ENCODE measurements at regions not wholly inside any gene's neighbourhood (a gene's known extent, or its start where the extent isn't known, plus 50 kb on each side); places are given as distances from the start of the nearest gene placed in this dataset.

GRCh38 chr6:41476401-41476800 lies 69.8 kb upstream of the FOXP4 start (continued):
- TF ChIP-seq ZFP3 (CRISPR knock-in tag; IDR thresholded peaks at IDR 0.05), result no peak
- no peak for TF ChIP-seq PATZ1 (CRISPR knock-in tag; IDR thresholded peaks at IDR 0.05; ENCODE audit: borderline replicate concordance)
- no peak for TF ChIP-seq SNAI2 (CRISPR knock-in tag; IDR thresholded peaks at IDR 0.05)
- no peak for TF ChIP-seq ISL1 (CRISPR knock-in tag; IDR thresholded peaks at IDR 0.05)
- no peak for TF ChIP-seq ZNF70 (CRISPR knock-in tag; IDR thresholded peaks at IDR 0.05)

GRCh38 chr6:41477572-41477971 lies 68.6 kb upstream of the FOXP4 start:
- ATAC-seq, result no peak
- no peak for TF ChIP-seq CREB5 (CRISPR knock-in tag; IDR thresholded peaks at IDR 0.05; ENCODE audit: low read depth)
- TF ChIP-seq ISL1 (CRISPR knock-in tag; IDR thresholded peaks at IDR 0.05), result no peak
- TF ChIP-seq GLIS3 (CRISPR knock-in tag; IDR thresholded peaks at IDR 0.05), result no peak
- TF ChIP-seq ZC3H10 (CRISPR knock-in tag; IDR thresholded peaks at IDR 0.05), result no peak
- no peak for TF ChIP-seq ZNF8 (CRISPR knock-in tag; IDR thresholded peaks at IDR 0.05)
- no peak for TF ChIP-seq PPARA (CRISPR knock-in tag; IDR thresholded peaks at IDR 0.05; ENCODE audit: borderline replicate concordance)
- TF ChIP-seq PATZ1 (CRISPR knock-in tag; IDR thresholded peaks at IDR 0.05; ENCODE audit: borderline replicate concordance), result no peak
- TF ChIP-seq ESRRG (CRISPR knock-in tag; IDR thresholded peaks at IDR 0.05), result no peak
- TF ChIP-seq OSR1 (CRISPR knock-in tag; IDR thresholded peaks at IDR 0.05), result no peak
- no peak for TF ChIP-seq TOX (CRISPR knock-in tag; IDR thresholded peaks at IDR 0.05; ENCODE audit: borderline replicate concordance)
- TF ChIP-seq ZFP30 (CRISPR knock-in tag; IDR thresholded peaks at IDR 0.05), result no peak
- no peak for TF ChIP-seq BACH2 (CRISPR knock-in tag; IDR thresholded peaks at IDR 0.05; ENCODE audit: borderline replicate concordance)

GRCh38 chr6:41483943-41484342 lies 62.2 kb upstream of the FOXP4 start:
- ATAC-seq, result no peak
- TF ChIP-seq CSDC2 (CRISPR knock-in tag; IDR thresholded peaks at IDR 0.05) (no peak), TCF4 (CRISPR knock-in tag; IDR thresholded peaks at IDR 0.05; ENCODE audit: borderline replicate concordance) (no peak), ZNF565 (CRISPR knock-in tag; conservative IDR thresholded peaks at IDR 0.05; ENCODE audit: low read depth) (no peak), BACH2 (CRISPR knock-in tag; IDR thresholded peaks at IDR 0.05; ENCODE audit: borderline replicate concordance) (no peak)

GRCh38 chr6:41487860-41488432 lies 58.2 kb upstream of the FOXP4 start:
- ATAC-seq, result no peak
- TF ChIP-seq ZFP30 (CRISPR knock-in tag; IDR thresholded peaks at IDR 0.05) (no peak), OSR1 (CRISPR knock-in tag; IDR thresholded peaks at IDR 0.05) (no peak), ISL1 (CRISPR knock-in tag; IDR thresholded peaks at IDR 0.05) (no peak), BACH2 (CRISPR knock-in tag; IDR thresholded peaks at IDR 0.05; ENCODE audit: borderline replicate concordance) (no peak), SNAI2 (CRISPR knock-in tag; IDR thresholded peaks at IDR 0.05) (no peak), CSRNP3 (CRISPR knock-in tag; IDR thresholded peaks at IDR 0.05) (no peak), ZNF565 (CRISPR knock-in tag; conservative IDR thresholded peaks at IDR 0.05; ENCODE audit: low read depth) (no peak), TCF4 (CRISPR knock-in tag; IDR thresholded peaks at IDR 0.05; ENCODE audit: borderline replicate concordance) (no peak), PATZ1 (CRISPR knock-in tag; IDR thresholded peaks at IDR 0.05; ENCODE audit: borderline replicate concordance) (no peak), ARNTL (CRISPR knock-in tag; IDR thresholded peaks at IDR 0.05; ENCODE audit: borderline replicate concordance, low read depth) (no peak), TSHZ2 (CRISPR knock-in tag; IDR thresholded peaks at IDR 0.05) (no peak), ZFP3 (CRISPR knock-in tag; IDR thresholded peaks at IDR 0.05) (no peak), ZC3H10 (CRISPR knock-in tag; IDR thresholded peaks at IDR 0.05) (no peak), CREB5 (CRISPR knock-in tag; IDR thresholded peaks at IDR 0.05; ENCODE audit: low read depth) (no peak)

Data from SK-N-SH treated with all-trans-retinoic acid at 6 μM for 48 hours (cell line).